Hepatocyte (in vitro differentiated cells): ENCODE measurements at regions not wholly inside any gene's neighbourhood (a gene's known extent, or its start where the extent isn't known, plus 50 kb on each side); places are given as distances from the start of the nearest gene placed in this dataset.

Experiments
- CTCF ChIP-seq: fragments of 200-600 bp; sonication (generic); IDR thresholded peaks from 2 replicates; pipeline ENCODE4 v1.5.1; 2016; ENCODE audit warnings: antibody characterized with exemption, mild to moderate bottlenecking; ENCODE audit not compliant: poor library complexity
- EZH2 ChIP-seq: fragments of 200-600 bp; sonication (generic); IDR thresholded peaks from 2 replicates; pipeline ENCODE4 v1.6.1; 2016; ENCODE audit warnings: antibody characterized with exemption, mild to moderate bottlenecking, borderline replicate concordance

DNA sequence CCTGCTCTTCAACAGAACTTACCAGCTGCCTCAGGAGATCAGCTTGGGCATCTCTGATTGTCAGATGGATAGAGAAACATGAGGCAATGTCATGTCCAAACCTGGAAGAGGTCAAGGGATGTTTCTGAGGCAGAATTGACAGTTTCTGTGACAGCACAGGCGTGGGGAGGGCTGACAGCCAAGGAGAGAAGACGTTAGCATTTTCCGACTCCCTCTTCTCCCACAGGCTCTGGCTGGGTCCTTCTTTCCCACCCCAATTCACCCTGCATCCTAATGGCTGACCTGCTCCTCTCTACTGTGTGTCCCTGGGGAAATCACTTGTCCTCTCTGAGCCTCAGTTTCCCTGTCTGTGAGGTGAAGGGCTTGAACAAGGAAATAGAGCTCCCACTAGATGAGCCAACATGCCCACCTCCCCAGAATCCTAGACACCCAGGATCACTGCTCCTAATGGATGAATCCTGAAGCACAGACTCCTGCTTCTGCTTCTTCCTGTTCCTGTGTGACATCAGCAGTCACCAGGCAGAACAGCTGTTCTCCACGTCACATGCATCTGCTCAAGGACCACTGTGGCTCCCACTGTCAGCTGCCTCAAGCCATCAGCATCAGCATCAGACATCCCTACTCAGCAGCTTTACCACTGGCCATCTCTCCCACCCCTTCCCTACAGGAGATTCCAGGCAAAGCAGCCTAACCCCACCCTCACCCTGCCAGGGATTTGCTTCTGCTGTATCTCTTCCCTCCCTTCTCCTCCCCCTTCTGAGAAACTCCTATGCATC lies 408.0 kb downstream of the MATN1 start:
- no peak for TF ChIP-seq CTCF
- TF ChIP-seq EZH2: no peak
